ENCODE measurements at regions not wholly inside any gene's neighbourhood (a gene's known extent, or its start where the extent isn't known, plus 50 kb on each side); places are given as distances from the start of the nearest gene placed in this dataset.

GRCh38 chr10:59499460-59499859 is 137.1 kb upstream of the FAM13C start:
- DNase-seq (ENCODE audit: low spot score) = no peak
- in situ Hi-C loops (cut with MboI; ENCODE audit: low sequenced_read_pairs, unreplicated experiment) = no loop called here
- TF ChIP-seq CTCF (IDR thresholded peaks at IDR 0.05; ENCODE audit: borderline replicate concordance, control extremely low read depth, extremely low read depth, insufficient read depth, missing control alignments) = no peak

GRCh38 chr10:59493017-59493416 is 130.7 kb upstream of the FAM13C start:
- in situ Hi-C loops (cut with MboI; ENCODE audit: low sequenced_read_pairs, unreplicated experiment) = no loop called here
- no peak for DNase-seq (ENCODE audit: low spot score)
- TF ChIP-seq CTCF (IDR thresholded peaks at IDR 0.05; ENCODE audit: borderline replicate concordance, control extremely low read depth, extremely low read depth, insufficient read depth, missing control alignments) = no peak

- no peak for DNase-seq (ENCODE audit: low spot score)
- in situ Hi-C loops (cut with MboI; ENCODE audit: low sequenced_read_pairs, unreplicated experiment) = no loop called here
- TF ChIP-seq CTCF (IDR thresholded peaks at IDR 0.05; ENCODE audit: borderline replicate concordance, control extremely low read depth, extremely low read depth, insufficient read depth, missing control alignments) = no peak
Measured at GRCh38 chr10:59479426-59479825, 117.1 kb upstream of the FAM13C start.

- in situ Hi-C loops (cut with MboI; ENCODE audit: low sequenced_read_pairs, unreplicated experiment) = no loop called here
- no peak for DNase-seq (ENCODE audit: low spot score)
- no peak for TF ChIP-seq CTCF (IDR thresholded peaks at IDR 0.05; ENCODE audit: borderline replicate concordance, control extremely low read depth, extremely low read depth, insufficient read depth, missing control alignments)
Measured at GRCh38 chr10:59470570-59470969, 108.2 kb upstream of the FAM13C start.

GRCh38 chr10:59465088-59465487 is 102.7 kb upstream of the FAM13C start:
- in situ Hi-C loops (cut with MboI; ENCODE audit: low sequenced_read_pairs, unreplicated experiment) = no loop called here
- no peak for TF ChIP-seq CTCF (IDR thresholded peaks at IDR 0.05; ENCODE audit: borderline replicate concordance, control extremely low read depth, extremely low read depth, insufficient read depth, missing control alignments)
- no peak for DNase-seq (ENCODE audit: low spot score)

- in situ Hi-C loops (cut with MboI; ENCODE audit: low sequenced_read_pairs, unreplicated experiment) = no loop called here
- DNase-seq (ENCODE audit: low spot score) = no peak
- TF ChIP-seq CTCF (IDR thresholded peaks at IDR 0.05; ENCODE audit: borderline replicate concordance, control extremely low read depth, extremely low read depth, insufficient read depth, missing control alignments) = no peak
Measured at GRCh38 chr10:59464483-59464882, 102.1 kb upstream of the FAM13C start.

GRCh38 chr10:59463909-59464308 is 101.6 kb upstream of the FAM13C start:
- in situ Hi-C loops (cut with MboI; ENCODE audit: low sequenced_read_pairs, unreplicated experiment) = no loop called here
- no peak for DNase-seq (ENCODE audit: low spot score)
- no peak for TF ChIP-seq CTCF (IDR thresholded peaks at IDR 0.05; ENCODE audit: borderline replicate concordance, control extremely low read depth, extremely low read depth, insufficient read depth, missing control alignments)

All from GM13976 (cell line).